HG02678 (cell line): ENCODE measurements at regions not wholly inside any gene's neighbourhood (a gene's known extent, or its start where the extent isn't known, plus 50 kb on each side); places are given as distances from the start of the nearest gene placed in this dataset.
A peak's percentile ranks its signal among the peaks of the same experiment; 100 is the strongest.

Experiments
- ATAC-seq: cut with Tn5 transposase; IDR thresholded peaks from one replicate; pipeline ENCODE4 v1.9.1; 2021; ENCODE audit warnings: mild to moderate bottlenecking, moderate library complexity; ENCODE audit not compliant: unreplicated experiment

DNA sequence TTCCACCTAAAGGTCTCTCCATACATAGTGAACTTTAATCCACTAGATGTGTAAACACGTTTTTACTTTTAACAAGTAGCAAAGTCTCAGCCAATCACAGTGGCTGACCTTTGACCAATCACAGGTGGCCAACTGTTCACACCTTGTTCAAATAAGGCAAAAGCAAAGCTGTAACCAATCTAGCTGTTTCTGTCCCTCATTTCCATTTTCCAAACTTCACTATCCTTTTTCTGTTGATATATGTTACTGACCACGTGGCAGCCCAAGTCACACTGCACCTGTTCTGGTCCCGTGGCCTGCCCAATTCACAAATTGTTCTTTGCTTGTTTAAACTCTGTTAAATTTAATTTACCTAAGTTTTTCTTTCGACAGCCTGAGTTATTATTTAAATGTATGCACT, 393.5 kb upstream of the NETO1 start:
- no peak for ATAC-seq

DNA sequence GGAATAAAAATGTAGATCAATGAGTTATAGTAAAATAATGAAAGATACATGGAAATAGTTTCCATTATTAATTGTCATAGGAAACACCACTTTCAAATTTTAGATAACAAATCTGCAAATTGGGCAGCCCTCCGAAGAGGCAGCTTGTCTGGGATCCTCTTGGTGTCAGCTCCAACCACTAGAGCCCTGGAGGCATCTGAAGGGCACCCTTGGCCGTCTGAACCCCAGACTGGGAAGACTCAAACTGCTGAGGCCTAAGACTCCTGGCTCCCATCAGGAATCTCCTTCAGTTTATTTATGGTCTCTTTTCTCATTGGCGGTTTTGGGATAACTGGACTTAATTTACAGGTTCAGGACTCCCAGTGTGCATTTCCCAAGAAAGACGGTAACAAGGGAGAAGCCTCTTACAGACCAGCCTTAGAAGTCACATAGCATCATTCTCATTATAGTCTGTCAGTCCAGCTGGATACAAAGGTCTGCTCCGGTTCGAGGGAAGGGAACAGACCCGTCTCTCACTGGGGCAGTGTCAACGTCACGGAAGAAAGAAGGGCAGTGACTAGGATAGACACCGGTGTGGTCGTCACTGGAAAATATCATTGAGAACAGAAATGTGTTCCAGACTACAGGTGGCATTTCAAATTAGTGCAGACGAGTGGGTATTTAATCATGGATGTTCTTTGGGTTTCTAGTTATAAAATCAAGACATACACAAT, 390.7 kb upstream of the NETO1 start:
- ATAC-seq, result no peak

DNA sequence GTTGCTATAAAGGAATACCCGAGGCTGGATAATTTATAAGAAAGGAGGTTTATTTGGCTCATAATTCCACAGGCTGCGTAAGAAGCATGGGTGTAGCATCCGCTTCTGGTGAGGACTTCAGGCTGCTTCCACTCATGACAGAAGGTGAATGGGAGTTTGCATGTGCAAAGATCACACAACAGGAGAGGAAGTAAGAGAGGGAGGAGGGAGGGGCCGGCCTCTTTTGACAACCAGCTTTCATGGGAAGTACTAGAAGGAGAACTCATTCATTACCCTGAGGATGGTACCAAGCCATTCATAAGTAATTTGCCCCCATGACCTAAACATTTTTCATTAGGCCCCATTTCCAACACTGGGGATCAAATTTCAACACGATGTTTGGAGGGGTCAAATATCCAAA, 386.8 kb upstream of the NETO1 start:
- no peak for ATAC-seq

GRCh38 chr18:73249030-73249429, 381.2 kb upstream of the NETO1 start:
- ATAC-seq, result no peak

- no peak for ATAC-seq
These were observed 379.0 kb upstream of the NETO1 start for GRCh38 chr18:73246763-73247162.

DNA sequence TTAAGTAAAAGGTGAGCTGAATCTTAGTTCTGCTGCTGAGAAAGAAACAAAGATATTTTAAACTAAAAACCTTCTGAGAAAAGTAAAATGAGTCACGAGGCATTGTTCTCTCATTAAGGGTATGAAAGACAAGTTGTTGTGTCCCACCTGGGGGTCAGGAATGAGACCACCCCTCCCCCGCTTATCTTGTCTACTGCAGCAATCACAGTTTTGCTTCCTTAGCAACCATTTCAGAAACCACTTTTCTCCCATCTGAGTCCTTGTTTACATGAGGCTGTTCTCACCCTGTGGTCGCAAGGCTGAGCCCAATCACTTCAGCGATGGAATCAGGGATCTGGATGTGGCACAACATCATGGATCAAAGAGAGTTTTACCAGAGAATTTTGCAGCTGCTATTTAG, 377.6 kb upstream of the NETO1 start:
- no peak for ATAC-seq

DNA sequence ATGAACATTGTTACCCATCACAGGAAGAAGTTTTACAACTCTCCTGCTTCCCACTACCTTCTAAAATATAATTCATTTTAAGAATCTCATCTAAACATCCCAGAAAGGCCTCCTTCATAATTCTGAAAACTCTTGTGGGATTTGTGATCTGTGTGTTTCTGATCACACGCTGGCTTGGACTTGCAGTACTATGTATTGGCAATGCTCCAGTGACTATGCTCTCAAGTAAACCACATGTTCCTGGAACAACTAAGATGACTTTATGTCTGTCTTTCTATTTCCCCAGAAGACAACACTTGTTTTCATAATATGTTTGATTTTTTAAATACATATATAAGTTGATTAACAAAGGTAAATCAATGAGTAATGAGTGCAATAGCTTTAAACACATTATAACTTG, 376.6 kb upstream of the NETO1 start:
- no peak for ATAC-seq

GRCh38 chr18:73240899-73241298, 373.1 kb upstream of the NETO1 start:
- no peak for ATAC-seq

DNA sequence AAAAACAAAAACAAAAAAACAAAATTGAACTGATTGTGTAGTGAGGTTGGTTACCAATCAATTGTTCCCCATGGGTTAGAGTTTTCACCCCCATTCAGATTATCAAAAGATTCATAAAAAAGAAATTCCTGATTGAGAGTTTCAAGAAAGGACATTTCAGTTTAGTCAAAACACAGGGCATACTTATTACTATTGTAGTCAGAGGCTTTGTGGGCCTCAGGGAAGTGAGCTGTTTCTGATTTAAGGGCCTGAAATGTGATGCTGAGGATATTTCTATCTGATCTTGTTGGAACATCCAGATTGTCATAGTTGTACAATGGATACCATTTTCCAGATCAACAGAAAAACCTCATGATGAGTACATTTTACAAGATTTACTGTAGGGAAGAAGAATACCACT, 368.1 kb upstream of the NETO1 start:
- ATAC-seq, result no peak

- peak; percentile 84 for ATAC-seq
These were observed 367.7 kb upstream of the NETO1 start for GRCh38 chr18:73235491-73235890.

GRCh38 chr18:73232933-73233332, 365.1 kb upstream of the NETO1 start:
- no peak for ATAC-seq

DNA sequence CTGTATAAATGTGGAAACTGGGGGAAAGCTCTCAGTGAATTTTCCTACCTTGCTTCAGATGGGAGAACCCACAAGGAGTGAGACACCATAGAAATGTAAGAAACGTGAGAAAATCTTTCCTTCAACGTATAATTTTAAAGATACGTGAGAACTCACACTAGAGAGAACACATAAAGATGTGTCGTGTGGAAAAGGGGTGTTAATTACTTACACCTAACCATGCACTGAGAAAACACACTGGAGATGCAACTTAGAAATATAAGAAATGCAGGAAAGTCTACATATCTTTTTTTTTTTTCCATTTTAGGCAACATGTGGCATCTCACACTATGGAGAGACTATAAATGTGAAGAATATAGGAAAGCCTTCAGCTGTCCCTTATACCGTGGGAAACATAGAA, 352.9 kb upstream of the NETO1 start:
- ATAC-seq, result no peak

- no peak for ATAC-seq
These were observed 350.5 kb upstream of the NETO1 start for GRCh38 chr18:73218293-73218692.

- ATAC-seq, result no peak
These were observed 347.2 kb upstream of the NETO1 start for GRCh38 chr18:73214970-73215369.

- ATAC-seq, result no peak
These were observed 344.7 kb upstream of the NETO1 start for GRCh38 chr18:73212442-73212841.

- no peak for ATAC-seq
These were observed 334.2 kb upstream of the NETO1 start for GRCh38 chr18:73201940-73202339.

DNA sequence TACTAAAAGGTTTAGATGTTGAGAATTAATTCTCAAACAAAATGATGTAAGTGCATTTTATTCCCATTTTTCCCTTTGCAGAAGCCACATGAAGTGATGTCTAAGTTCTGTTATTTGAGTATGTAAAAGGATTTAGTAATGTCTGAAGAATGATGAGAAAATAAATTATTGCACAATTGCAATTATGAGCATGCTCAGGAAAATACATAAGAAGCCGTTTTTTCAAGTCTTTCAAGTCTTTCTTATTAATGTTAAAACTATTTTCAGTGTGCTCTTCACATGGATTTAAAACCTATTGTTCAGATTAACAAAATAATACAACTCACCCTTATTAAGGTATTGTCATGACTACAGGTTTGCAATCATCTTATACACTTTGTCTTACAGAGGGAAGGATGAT, 331.4 kb upstream of the NETO1 start:
- no peak for ATAC-seq

- ATAC-seq, result no peak
These were observed 321.9 kb upstream of the NETO1 start for GRCh38 chr18:73189718-73190117.

- no peak for ATAC-seq
These were observed 300.4 kb upstream of the NETO1 start for GRCh38 chr18:73168236-73168635.

DNA sequence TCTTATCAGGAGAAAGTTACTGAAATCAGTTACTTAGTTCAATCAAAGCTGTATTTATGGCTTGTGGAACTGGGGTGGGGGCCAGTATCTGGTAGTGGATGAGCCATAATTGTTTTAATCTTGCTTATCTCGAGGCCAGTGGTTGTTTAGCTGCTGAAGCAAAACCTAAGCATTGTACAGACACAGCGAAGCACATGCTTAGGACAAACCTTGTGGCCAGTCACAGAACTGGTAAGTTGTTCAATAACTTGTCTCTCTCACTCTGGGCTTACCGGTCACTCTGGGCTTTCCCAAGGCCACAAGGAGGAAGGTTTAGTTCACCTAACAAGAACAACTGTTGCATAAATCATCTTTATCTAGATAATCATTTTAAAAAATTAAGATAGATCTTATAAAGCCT, 296.6 kb upstream of the NETO1 start:
- no peak for ATAC-seq

DNA sequence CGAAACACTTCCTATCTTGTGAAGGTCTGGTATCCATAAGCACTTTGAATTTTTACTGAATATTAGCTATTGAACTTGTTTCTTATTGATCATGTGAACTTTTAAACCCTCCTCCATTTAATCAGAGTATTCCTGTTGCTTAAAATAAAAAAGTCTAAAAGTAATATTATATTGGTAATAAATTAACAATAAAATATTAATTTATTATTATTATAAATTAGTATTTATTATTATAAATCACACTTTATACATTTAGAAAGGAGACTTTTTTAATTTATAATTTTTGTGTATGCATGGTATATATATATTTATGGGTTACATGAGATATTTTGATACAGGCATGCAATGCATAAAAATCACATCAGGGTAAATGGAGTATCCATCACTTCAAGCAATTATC, 295.4 kb upstream of the NETO1 start:
- ATAC-seq, result no peak

DNA sequence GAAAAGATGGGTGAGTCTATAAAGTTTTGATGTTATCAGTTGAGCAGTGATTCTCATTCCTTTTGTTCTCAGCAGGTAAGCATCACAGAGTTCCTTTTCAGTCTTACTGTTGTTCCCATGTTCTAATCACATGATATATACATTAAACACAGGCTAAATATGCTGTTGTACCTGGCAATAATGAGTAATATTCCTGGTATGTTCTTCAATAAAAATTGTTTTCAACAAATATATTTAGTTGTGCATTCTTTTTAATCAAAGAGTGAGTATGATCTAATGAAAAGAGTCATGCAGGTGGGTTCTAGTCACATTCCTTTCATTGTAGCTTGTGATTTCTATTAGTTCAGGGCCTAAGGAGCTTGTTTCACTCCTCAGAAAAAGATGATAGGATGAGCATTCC, 288.3 kb upstream of the NETO1 start:
- ATAC-seq, result no peak

DNA sequence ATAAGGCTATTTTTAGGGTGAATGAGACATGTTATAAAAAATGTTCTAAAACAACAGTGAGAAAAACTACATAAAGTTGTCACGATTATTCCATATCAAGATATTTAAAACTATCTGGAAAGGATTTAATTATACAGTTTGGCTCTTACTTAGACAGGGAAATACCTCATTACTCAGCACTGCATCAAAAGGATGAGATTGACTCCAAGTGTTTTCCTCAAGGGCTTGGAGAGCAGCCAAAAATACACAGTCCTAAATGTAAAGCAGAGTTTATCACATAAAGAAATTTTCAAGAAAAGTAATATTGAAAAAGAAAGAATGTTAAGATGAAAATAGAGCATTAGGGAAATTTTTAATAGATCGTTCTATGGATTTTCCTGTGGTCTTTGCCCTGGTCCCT, 285.5 kb upstream of the NETO1 start:
- no peak for ATAC-seq
